MM.1S (cell line): ENCODE measurements at regions not wholly inside any gene's neighbourhood (a gene's known extent, or its start where the extent isn't known, plus 50 kb on each side); places are given as distances from the start of the nearest gene placed in this dataset.
"Not testable (repeated sequence)": the region's sequence is repeated elsewhere in the genome, so short reads cannot be mapped to it uniquely, and the experiment has no call there.

Experiments
- EZH2 ChIP-seq: fragments of 300-600 bp; sonication (generic); optimal IDR thresholded peaks from 2 replicates; pipeline ENCODE3; 2017; ENCODE audit warnings: low read depth, mild to moderate bottlenecking, antibody characterized with exemption, low read length, mixed read lengths
- EZH2phosphoT487 ChIP-seq: fragments of 300-600 bp; sonication (generic); IDR thresholded peaks from 2 replicates; pipeline ENCODE4 v1.6.1; 2018; ENCODE audit warnings: antibody characterized with exemption, low read length
- TF ChIP-seq, protein P1 (sequence below): fragments of 300-600 bp; sonication (generic); IDR thresholded peaks from 2 replicates; pipeline ENCODE4 v1.5.1; 2016; ENCODE audit warnings: antibody characterized with exemption, low read length, mixed read lengths

DNA sequence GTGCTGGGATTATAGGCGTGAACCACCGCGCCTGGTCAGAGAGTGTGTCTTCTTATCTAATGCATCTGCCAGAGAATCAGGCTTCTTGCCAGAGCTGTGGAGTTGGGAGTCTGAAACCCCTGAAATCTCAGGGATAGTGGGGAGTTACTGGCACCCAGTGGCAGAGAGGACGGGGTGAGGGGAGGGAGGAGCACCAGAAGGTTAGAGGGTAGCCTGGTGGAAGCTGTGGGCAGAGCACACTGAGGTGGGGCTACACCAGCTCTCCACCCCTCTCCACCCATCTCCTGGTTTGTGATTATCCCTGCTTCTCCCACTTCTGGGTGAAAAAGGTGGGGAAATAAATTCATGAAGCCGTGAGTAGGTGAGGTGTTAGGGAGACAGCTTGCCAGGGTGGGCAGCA is 63.9 kb upstream of the FAM153A start:
- TF ChIP-seq EZH2, EZH2phosphoT487: not testable (repeated sequence)
- TF ChIP-seq, protein P1, sequence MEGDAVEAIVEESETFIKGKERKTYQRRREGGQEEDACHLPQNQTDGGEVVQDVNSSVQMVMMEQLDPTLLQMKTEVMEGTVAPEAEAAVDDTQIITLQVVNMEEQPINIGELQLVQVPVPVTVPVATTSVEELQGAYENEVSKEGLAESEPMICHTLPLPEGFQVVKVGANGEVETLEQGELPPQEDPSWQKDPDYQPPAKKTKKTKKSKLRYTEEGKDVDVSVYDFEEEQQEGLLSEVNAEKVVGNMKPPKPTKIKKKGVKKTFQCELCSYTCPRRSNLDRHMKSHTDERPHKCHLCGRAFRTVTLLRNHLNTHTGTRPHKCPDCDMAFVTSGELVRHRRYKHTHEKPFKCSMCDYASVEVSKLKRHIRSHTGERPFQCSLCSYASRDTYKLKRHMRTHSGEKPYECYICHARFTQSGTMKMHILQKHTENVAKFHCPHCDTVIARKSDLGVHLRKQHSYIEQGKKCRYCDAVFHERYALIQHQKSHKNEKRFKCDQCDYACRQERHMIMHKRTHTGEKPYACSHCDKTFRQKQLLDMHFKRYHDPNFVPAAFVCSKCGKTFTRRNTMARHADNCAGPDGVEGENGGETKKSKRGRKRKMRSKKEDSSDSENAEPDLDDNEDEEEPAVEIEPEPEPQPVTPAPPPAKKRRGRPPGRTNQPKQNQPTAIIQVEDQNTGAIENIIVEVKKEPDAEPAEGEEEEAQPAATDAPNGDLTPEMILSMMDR = not testable (repeated sequence)
